ENCODE measurements at regions not wholly inside any gene's neighbourhood (a gene's known extent, or its start where the extent isn't known, plus 50 kb on each side); places are given as distances from the start of the nearest gene placed in this dataset.

DNA sequence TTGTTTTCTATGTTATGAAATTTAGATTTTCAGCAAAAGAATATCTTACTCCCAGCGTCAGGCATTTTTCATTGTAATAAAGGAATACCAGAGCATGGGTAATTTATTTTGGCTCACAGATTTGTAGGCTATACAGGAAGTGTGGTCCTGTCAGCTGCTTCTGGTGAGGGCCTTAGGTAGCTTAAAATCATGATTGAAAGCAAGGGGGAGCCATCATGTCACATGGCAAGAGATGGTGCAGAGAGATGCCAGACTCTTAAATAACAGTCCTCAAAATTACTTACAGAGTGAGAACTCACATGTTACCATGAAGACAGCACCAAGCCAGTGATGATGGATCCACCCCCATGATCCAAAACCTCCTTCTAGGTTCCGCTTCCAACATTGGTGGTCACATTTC, 825.0 kb upstream of the CHORDC1 start:
- BruUV-seq (replicated peaks): no TSS peak
- dilution Hi-C loops (cut with MboI; ENCODE audit: extremely low pct_ligation_motif_present, low sequenced_read_pairs): no loop called here
- H3K4me2 ChIP-seq (ENCODE audit: insufficient read depth, low read length): no peak overlapping the region
- H3K79me2 ChIP-seq (ENCODE audit: control insufficient read depth, insufficient read depth, low read length): no peaks in the 10 kb centered on the region
- no peaks in the 10 kb centered on the region for H3K4me1 ChIP-seq (ENCODE audit: control insufficient read depth, extremely low read depth, insufficient read depth, low read length)
- ChIA-PET CTCF (no interaction called here), POLR2A (no interaction called here)
- DNase-seq (ENCODE audit: low read depth, low spot score): no peak
- no peaks in the 10 kb centered on the region for H3K9me3 ChIP-seq (replicated peaks; ENCODE audit: control insufficient read depth, insufficient read depth, low read length)
- no peak overlapping the region for H3K27ac ChIP-seq (ENCODE audit: insufficient read depth, low read depth, low read length)
- H3K4me3 ChIP-seq (replicated peaks in 1 of 3; ENCODE audit: insufficient read depth in 1 of 3, low read depth in 1 of 3, low read length in 3 of 3): no peak overlapping the region
- no peak for TF ChIP-seq EZH2 (IDR thresholded peaks at IDR 0.05; ENCODE audit: borderline replicate concordance, low read depth, low read length, severe bottlenecking)
- TF ChIP-seq FOS (IDR thresholded peaks at IDR 0.05; ENCODE audit: borderline replicate concordance, insufficient read depth, low read length): no peak
- no peak for TF ChIP-seq MYC (IDR thresholded peaks at IDR 0.05; ENCODE audit: low read depth, low read length)
- no peak for TF ChIP-seq POLR2AphosphoS5 (IDR thresholded peaks at IDR 0.05; ENCODE audit: insufficient read depth, low read depth, low read length)
- no peak for TF ChIP-seq POLR2A (IDR thresholded peaks at IDR 0.05; ENCODE audit: low read depth, low read length)
- TF ChIP-seq MAX (IDR thresholded peaks at IDR 0.05; ENCODE audit: insufficient read depth, insufficient read length): no peak
- no peak for TF ChIP-seq JUN (IDR thresholded peaks at IDR 0.05; ENCODE audit: borderline replicate concordance, insufficient read depth, insufficient read length, low read depth)
- TF ChIP-seq CTCF (IDR thresholded peaks at IDR 0.05; ENCODE audit: extremely low read depth in 1 of 2, insufficient read depth in 1 of 2, low read depth in 1 of 2, low read length in 2 of 2): no peak
- intact Hi-C loops (cut with micrococcal nuclease): no loop called here
- no peaks in the 10 kb centered on the region for H3K36me3 ChIP-seq (ENCODE audit: control insufficient read depth in 2 of 2, extremely low read depth in 1 of 2, insufficient read depth in 2 of 2, low read length in 2 of 2)
- FAIRE-seq: no peak
- H3K9me1 ChIP-seq (replicated peaks; ENCODE audit: control insufficient read depth, extremely low read depth, insufficient read depth, low read length): no peaks in the 10 kb centered on the region
- no peaks in the 10 kb centered on the region for H4K20me1 ChIP-seq (replicated peaks; ENCODE audit: control insufficient read depth, extremely low read depth, insufficient read depth, low read length)
- H3K27me3 ChIP-seq (ENCODE audit: control insufficient read depth in 2 of 2, insufficient read depth in 2 of 2, low read length in 2 of 2): no peaks in the 10 kb centered on the region
- H3K9ac ChIP-seq (replicated peaks; ENCODE audit: extremely low read depth, insufficient read depth, low read length): no peak overlapping the region
- H2AFZ ChIP-seq (ENCODE audit: low read depth, low read length): no peak overlapping the region

All from endothelial cell of umbilical vein (primary cell).